GM13977 (cell line): ENCODE measurements at regions not wholly inside any gene's neighbourhood (a gene's known extent, or its start where the extent isn't known, plus 50 kb on each side); places are given as distances from the start of the nearest gene placed in this dataset.

Source experiments
- DNase-seq: peaks from one replicate; pipeline ENCODE4 v3.0.0; 2012; ENCODE audit warnings: low spot score
- in situ Hi-C: fragments of 300-500 bp; cut with MboI; formaldehyde crosslinking; loops from one replicate; pipeline ENCODE4 v1.12.0; 2022; ENCODE audit warnings: low sequenced_read_pairs, low pct_unique_long_range_greater_than_20kb, mixed read lengths, inconsistent platforms; ENCODE audit not compliant: unreplicated experiment
- TF ChIP-seq, protein P1 (sequence below): IDR thresholded peaks from 2 replicates; pipeline ENCODE4 v1.5.1; 2012; ENCODE audit warnings: mild to moderate bottlenecking, control low read depth; ENCODE audit not compliant: insufficient read depth; ENCODE audit errors: extremely low read depth, missing control alignments

DNA sequence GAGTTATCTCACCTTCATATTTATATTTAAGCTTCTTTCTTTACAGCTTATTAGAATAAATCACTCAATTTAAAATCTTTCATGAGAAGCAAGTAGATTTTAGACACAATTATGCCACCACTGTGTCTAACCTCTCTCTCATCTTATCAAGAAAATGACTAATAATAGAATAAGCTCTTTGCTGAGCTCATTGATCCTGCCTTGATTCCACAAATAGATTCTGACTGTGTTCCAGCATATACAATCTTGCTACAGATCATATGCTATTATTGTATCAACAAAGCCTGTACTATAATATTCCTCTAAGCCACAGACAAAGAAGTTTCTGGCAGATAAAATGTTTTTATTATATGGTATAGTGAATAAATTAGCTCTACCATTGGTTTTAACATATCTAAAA is 168.7 kb upstream of the GULP1 start:
- TF ChIP-seq, protein P1, sequence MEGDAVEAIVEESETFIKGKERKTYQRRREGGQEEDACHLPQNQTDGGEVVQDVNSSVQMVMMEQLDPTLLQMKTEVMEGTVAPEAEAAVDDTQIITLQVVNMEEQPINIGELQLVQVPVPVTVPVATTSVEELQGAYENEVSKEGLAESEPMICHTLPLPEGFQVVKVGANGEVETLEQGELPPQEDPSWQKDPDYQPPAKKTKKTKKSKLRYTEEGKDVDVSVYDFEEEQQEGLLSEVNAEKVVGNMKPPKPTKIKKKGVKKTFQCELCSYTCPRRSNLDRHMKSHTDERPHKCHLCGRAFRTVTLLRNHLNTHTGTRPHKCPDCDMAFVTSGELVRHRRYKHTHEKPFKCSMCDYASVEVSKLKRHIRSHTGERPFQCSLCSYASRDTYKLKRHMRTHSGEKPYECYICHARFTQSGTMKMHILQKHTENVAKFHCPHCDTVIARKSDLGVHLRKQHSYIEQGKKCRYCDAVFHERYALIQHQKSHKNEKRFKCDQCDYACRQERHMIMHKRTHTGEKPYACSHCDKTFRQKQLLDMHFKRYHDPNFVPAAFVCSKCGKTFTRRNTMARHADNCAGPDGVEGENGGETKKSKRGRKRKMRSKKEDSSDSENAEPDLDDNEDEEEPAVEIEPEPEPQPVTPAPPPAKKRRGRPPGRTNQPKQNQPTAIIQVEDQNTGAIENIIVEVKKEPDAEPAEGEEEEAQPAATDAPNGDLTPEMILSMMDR: no peak
- in situ Hi-C loops: no loop called here
- no peak for DNase-seq

DNA sequence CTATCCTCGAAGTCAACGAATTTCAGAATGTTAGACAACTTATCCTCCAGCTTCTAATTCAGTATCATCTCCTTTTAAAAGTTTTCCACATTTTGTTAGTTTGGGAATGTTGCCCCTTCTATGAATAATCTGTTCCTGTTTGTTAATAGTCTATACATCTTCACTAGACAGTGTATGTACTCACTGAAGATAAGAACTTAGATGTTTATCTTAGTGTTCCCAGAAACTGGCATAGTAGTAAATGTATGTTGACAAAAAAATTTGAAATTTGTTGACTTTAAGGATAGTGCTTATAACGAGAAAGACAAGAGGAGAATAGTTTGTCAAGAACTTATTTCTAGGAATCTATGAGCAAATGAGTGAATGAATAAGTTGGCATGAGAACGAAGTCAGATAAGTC is 162.0 kb upstream of the GULP1 start:
- in situ Hi-C loops: no loop called here

DNA sequence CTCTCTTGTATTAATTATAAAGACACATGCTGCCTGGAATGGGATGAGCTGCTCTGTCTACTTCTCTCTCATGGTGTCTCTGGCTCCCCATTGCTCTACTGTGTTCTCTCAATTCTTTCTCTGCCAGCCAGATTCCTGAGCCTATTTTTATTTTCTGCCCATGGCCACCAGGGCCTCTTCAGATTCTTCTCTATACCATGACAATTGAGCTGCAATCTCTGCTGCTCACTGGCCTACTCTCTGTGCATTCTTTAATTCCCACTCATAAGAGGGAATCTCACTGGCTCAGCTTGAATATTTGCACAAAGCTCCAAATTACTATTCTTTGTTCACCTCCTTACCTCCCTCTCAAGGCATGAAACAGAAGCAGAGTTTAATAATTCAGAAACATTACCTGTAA is 161.4 kb upstream of the GULP1 start:
- in situ Hi-C loops: no loop called here
- DNase-seq: no peak
- TF ChIP-seq, protein P1: no peak

More for the DNA sequence above, 162.0 kb upstream of the GULP1 start:
- DNase-seq: no peak
- TF ChIP-seq, protein P1: no peak

DNA sequence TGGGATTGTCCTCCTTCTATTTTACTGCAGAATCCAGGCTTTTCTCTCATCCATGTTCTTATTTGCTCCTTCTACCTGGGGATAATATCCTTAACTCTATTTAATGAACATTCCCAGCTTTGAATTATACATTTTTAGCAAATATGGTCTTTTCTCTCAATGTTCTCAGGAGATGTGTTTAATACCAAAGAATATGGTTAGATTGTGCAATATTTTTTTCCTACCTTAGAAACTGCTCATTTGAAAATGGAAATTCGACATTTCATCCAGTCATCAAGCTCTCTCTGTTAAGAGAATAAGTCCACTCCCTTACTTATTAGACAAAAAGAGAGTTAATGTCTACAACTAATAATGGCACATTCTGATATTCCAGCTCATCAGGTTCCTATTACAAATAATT is 160.4 kb upstream of the GULP1 start:
- in situ Hi-C loops: no loop called here
- no peak for DNase-seq
- TF ChIP-seq, protein P1: no peak

DNA sequence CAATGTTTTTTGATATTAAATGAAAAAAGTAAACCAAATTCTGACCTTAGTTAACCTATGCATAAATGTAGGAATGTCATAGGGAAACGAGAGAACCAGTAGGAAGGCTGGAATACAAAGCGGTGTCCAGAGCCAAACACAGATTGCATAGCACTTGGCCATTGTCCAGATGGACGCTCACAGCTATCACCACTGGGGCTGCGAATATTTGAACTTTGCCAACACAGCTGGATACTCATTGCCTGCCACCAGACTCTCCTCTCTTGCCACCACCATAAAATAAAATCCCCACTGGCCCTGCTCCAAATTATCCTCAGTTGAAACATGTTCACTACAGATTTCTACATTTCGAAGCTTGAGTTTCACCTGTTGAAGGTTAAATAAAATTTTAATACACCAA is 159.3 kb upstream of the GULP1 start:
- DNase-seq: no peak
- in situ Hi-C loops: no loop called here
- TF ChIP-seq, protein P1: no peak

DNA sequence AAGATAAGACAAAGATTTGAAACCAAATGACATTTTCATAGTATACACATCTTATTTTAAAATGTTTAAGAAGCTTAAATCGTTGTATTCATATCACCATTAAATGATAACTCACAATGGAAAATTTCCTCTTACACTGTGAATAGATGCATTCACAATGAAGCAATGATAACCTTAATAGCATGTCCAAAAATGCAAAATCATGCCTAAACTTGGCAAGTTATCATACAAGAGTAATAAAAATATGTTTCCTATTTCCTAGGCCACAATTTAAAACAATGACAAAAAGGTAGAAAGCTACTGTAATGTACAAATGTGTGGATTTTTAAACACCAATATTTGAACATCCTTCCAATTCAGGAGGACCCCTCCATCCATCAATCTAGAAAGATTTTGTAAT is 157.4 kb upstream of the GULP1 start:
- TF ChIP-seq, protein P1: no peak
- in situ Hi-C loops: no loop called here
- no peak for DNase-seq

DNA sequence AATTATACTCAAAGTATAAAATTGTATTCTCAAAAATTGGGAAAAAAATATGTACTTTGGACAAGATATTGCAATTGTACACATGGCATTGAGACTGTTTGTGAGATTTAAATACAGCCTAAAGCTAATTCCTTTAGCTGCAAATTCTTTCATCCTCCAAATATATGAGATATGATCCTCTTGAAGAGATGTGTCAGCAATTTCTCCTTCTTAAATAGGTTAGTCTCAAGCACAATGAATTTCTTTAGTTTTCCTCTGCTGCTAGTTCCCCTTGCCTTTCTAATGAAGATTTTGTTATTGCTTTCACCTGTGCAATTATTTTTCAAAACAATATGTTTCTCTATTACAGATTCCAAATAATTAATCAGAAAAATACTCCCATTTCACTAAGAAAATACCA is 153.4 kb upstream of the GULP1 start:
- in situ Hi-C loops: no loop called here
- DNase-seq: no peak
- TF ChIP-seq, protein P1: no peak
